Uterus (tissue), 2 donors: ENCODE measurements at regions not wholly inside any gene's neighbourhood (a gene's known extent, or its start where the extent isn't known, plus 50 kb on each side); places are given as distances from the start of the nearest gene placed in this dataset.

ENCODE experiments used
- CTCF ChIP-seq, 4 experiments: fragments of 200-600 bp in 2 of 4; fragments of 450-650 bp in 2 of 4; sonication (generic) in 2 of 4; IDR thresholded peaks; one replicate each; pipeline ENCODE4 v1.5.1; 2016 to 2019; ENCODE audit warnings: antibody characterized with exemption in 4 of 4, mild to moderate bottlenecking in 2 of 4, moderate library complexity in 1 of 4
- POLR2A ChIP-seq, 2 donors: fragments of 450-650 bp; IDR thresholded peaks; one replicate each; pipeline ENCODE4 v1.6.1; 2016; ENCODE audit warnings: antibody characterized with exemption in 2 of 2, mild to moderate bottlenecking in 1 of 2, moderate library complexity in 1 of 2

DNA sequence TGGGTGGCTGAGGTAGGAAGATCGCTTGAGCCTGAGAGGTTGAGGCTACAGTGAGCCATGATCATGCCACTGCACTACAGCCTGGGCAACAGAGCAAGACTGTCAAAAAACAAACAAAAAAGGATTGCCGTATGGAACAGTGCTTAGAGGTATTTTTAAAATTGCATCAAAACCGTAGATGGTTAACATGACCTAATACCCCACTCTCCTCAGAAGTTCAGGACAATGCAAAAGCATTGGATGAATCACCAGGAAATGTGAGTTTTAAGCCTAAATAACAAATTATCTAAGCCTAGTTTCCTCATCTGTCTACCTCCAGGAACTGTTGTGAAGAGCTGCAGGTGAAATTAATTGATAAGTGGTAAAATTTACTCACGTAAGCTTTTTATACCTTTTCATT, 123.8 kb upstream of the ID4 start:
- no peak for TF ChIP-seq CTCF (IDR thresholded peaks at IDR 0.05)
- no peak for TF ChIP-seq POLR2A (IDR thresholded peaks at IDR 0.05)
